GM21529 (cell line): ENCODE measurements at regions not wholly inside any gene's neighbourhood (a gene's known extent, or its start where the extent isn't known, plus 50 kb on each side); places are given as distances from the start of the nearest gene placed in this dataset.
A peak's percentile ranks its signal among the peaks of the same experiment; 100 is the strongest.

Experiments
- ATAC-seq: cut with Tn5 transposase; IDR thresholded peaks from one replicate; pipeline ENCODE4 v1.9.1; 2021; ENCODE audit not compliant: unreplicated experiment

DNA sequence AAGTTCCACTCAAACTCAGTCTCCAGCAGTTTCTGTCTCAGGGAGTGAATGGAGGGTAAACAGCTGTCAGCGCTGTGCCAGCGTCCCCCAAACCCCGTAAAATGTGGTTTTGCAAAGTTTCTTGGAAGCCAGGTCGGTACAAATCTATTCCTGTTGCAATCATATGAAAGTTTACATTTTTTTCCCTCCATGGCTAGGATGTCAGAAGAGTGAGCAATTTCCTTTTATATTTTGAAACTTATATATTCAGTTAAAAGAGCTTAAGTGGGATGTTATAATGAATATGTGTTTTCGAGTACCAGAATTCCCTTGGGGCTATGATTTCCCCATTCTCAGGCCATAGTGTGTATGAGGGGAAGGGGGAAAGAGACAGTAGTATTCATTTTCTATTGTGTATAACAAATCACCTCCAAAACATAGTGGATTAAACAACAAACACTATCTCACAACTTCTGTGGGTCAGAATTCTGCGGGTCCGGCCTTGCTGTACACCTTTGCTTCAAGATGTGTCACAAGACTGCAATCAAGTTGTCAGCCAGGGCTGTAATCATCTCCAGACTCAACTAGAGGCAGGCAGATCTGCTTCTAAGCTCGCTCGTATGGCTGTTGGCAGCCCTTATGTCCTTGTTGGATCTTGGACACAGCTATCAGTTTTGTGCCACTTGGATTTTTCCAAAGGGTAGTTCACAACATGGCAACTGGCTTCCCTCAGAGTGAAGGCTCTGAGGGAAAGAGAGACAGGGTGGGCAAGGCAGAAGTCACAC, 107.4 kb downstream of the SNX18 start:
- ATAC-seq: no peak

DNA sequence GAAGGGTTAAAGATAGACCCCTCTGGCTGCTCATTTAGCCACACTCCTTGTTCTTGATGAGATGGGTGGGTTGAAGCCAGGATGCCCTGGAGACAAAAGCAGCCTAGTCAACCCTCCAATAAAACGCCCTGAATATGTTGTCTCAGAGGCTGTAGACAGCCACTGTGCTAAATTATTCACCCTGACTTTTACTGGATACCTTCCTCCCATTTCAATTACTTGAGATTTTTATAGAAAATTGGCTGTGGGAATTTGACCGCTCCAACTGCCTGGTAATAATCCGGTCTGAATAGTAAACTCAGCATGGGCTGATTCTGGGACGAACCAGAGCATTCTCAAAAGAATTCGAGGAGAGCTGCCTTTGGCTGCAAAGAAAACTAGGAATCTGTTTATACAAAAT, 104.2 kb downstream of the SNX18 start:
- ATAC-seq: no peak

DNA sequence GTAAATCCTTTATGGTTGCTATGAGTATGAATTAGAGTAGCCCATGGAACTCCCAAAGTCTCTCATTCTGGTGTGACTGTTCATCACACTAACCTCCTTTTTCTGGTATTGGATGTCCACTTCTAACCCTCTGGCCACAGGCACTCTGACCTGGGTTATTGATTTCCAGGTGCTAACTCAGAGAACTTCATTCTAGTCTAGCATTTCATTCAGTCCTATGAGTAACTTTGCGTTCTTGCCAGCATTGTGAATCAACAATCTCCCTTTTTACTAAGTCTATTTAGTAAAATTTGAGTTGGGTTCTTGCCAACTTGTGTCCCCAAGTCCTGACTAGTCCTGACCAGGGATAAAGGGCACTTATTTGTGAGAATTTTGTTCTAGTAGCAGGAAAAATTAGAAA, 103.5 kb downstream of the SNX18 start:
- no peak for ATAC-seq

DNA sequence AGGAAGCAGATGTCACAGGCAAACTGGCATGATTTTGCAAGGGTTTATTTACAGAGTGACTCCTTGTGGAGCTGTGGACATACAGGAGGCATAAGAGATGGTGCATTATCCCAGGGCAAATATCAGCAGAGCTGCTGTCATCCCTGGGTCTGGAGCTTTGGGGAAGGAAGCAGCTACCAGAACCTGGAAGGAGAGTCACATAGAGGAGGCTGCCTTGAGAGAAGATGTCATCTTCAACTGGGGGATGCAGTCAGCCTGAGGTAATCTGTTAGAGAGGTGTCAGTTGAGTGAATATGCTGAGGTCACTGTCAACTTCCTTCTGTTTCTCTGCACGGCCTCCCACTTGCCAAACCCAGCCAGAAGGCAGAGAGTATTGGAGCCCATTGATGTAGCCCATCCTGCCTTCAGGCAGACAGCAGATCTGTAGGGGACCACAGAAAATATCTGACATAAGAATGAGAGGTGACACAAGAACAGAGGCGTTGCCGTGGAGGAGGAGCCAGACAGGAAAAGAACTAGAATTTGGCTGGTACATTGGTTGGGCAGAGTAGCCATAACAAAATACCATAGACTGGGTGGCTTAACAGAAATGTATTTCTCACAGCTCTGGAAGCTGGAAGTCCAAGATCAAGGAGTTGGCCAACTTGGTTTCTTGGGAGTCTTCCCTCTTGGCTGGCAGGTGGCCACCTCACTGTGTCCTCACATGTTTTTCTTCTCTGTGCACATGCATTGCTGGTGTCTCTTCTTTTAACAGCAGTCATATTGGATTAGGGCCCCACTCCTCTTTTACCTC, 102.8 kb downstream of the SNX18 start:
- no peak for ATAC-seq

DNA sequence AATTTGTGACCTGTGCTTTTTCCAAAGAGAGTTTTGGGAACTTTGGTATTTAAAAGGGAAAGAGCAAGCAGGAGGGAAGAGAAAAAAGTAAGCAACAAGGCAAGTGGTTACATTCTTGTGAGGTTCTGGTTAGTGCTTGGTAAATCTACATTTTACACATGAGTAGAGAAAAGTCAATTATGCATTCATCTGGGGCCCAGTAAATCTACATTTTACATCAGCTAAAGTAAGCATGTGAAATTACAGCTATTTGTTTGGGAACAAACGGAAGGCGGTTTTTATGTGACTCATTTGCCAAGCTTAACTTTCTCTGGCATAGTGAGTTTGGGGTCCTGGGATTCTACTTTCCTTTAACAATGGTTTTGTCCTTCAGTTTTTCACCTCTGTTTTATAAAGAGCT, 102.2 kb downstream of the SNX18 start:
- no peak for ATAC-seq

DNA sequence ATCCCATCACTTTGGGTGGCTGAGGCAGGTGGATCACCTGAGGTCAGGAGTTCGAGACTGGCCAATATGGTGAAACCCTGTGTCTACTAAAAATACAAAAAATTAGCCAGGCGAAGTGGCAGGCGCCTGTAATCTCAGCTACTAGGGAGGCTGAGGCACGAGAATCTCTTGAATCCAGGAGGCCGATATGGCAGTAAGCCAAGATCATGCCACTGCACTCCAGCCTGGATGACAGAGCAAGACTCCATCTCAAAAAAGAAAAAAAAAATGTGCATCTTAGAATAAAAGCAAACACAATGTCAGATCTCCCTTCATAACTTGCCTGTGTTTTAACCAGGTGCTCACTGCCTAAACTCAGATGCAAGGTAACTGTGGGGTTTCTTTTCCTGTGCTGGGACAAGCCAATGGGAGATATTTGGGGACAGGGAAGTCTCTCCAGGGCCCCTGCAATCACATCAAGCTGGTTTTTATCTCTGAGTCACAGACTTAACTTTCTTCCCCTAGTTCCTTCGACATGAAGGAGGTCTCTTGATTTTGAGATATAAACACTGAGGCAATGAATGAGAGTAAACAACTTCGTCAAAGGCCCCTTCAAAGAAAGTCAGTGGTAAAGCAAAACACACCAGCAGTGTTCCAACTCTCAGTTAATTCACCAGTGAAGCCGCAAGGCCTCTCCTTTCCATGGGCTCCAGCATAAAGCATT, 99.1 kb downstream of the SNX18 start:
- ATAC-seq: no peak

DNA sequence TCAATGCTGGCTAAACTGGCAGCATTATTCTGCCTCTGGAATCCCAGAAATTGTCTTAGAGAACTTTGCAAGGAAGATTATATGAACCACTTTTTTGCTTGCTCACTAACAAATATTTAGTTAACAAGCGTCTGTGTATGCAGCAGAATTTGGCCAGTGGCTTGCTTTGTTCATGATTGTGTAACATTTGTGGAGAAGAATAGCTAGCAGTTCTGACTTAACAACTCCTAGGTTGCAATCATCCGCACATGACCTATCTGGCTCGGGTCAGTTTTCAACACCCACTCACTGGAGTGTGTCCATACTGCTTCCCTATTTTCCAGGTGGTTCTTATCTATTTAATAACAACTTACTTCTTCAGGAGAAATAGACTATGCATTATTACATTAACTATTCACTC, 98.5 kb downstream of the SNX18 start:
- ATAC-seq: no peak

DNA sequence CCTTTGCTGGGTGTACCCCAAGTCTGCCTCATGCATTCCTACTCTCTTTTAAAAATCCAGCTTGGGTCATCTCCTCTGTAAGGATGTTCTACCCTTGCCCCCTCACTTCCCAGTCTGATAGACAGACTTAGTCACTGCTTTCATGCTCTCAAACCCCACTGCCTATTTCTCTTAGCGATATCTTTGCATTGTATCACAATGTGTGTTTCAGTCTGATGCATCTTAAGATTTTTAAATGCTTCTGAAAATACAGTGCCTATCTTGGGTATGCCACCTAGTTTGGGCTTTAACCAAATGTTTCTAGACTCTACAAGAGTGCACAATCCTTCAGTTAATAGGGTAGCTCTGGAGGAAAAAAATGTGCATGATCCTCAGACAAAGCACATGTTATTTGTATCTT, 97.8 kb downstream of the SNX18 start:
- no peak for ATAC-seq

DNA sequence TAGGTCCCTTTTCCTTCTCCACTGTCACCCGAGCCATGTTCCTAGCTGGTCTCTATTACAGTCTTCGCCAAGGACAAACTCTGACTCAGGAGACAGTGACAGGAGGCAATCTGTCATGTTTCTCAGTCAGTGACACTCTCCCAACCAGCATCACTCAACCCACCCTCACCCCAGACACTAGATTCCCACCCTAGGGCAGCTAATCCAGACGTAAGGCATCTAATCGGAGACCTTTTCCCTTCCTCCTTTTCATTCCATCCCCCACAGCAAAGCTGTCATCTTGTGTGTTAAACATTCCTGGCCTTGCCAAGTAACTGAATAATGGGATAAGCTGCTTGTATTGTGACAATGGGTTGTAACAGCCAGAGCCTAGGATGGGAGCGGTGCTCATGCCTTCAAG, 95.2 kb downstream of the SNX18 start:
- no peak for ATAC-seq

DNA sequence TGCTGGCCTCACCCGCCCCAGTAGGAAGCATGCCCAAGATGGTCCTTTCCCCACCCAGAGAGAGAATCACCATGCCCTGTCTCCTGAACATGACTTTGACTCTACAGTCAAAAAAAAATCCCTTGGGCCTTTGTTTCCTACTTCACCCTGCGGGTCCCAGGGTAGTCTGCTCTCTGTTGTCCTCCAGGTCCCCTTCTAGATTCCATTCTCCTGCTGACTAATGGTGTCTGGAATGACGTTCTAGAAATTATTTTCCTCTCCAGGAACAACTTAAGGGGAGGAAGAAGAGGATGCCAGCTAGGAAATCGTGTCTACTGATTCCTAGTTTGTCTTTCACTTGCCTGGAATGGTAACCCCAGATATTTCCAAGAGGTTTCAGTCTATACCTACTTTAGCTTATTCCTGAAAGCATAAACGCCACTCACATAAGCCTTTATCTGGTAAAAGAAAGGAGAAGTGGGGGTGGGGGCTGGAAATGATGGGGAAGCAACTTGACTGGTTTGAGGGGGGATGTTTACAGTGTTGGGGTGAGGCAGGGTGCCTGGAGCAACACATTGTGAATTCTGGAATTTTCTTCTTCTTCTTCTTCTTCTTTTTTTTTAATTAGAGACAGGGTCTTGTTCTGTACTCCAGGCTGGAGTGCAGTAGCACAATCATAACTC, 93.9 kb downstream of the SNX18 start:
- ATAC-seq: no peak

DNA sequence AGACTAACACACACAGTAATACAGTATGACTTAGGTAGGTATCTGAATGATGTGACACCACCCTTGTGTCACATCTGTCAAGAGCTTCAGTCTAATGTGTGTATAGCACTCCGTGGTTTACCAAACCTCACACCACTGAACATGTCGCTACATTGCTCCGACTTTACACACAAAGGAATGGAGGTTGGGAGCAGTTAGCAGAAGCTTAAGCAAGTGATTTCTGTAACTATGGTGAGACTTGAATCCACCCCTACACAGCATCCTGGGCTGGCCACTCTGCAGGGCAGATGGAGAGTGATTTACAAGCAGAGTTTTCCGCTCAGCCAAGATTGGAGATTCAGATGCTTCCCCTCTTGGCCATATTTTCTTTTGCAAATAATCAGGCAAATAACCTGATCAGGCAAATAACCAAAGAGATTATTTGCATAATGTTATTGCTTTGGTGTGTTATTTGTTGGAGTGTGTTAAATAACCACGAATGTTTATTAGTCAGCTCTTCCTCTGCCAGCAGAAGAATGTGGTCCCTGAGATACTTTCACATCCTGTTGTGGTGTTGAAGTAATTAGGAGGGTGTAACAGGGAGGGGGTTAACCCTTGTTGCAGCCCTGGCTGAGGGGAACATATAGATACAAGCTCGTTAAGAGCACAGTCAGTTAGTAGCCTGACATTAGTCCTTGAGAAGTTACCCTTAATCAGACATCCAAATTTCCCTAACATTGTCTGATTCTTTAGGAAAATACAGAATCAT, 92.8 kb downstream of the SNX18 start:
- ATAC-seq: peak; percentile 98

DNA sequence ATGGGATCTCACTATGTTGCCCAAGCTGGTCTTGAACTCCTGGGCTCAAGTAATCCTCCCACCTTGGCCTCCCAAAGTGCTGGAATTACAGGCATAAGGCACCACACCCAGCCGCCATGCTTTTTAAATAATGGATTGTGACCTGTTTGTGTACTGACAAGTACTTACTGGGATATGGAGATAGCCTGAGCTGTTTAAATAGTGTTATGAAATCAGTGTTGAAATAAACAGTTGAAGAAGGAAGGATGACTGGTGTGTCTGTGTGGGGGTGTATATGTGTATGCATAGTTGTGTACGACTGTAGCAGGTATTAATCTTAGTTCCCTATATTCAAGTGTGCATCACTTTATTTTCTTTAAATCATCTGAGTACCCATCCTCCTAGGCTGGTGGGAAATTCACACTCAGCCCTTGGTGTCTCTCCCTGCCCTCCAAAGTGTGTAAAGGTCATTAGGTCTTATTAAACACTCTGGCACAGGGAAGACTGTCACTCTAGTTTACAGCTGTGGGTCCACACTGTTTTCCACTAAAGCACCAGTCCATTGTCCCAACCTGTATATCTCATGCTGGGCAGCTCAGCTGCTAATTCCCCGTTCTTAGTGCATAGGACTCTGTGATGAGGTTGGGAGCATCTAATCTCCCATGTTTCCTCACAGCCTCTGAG, 91.0 kb downstream of the SNX18 start:
- ATAC-seq: no peak

DNA sequence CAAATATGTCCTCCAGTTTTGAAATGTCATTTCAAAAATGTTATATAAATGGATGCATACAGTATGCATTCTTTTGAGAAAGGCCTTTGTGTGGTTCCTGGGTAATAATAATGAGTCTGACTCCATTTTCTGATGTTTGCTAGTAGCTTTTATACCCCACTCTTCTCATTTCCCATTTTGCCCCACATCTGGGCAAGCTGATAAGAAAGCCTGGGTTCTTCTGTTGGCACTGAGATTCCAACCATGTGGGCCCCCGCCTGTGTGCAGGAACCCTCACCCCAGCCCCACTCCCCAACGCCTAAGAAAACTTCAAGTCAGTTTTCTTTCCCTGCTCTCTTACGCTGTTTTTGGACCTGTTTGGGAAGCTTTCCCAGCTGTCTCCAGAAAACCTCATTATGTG, 89.4 kb downstream of the SNX18 start:
- no peak for ATAC-seq

DNA sequence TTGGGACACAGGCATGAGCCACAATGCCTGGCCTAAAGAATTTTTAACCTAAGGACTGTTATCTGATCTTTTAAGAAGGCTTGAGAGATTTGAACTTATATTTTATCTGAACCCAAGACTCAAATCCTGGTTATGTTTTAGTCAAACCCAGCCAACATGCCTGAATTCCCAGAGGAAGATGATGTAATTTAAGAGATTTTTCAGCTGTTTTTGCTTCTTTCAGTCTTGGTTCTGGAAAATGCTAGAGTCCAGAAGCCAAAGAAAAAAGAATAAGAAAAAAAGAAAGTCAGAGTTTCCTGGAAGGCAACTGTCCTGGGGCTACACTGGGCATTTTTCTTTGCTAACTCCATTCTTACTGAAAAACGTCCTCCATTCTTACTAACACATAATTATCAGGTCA, 85.8 kb downstream of the SNX18 start:
- no peak for ATAC-seq

DNA sequence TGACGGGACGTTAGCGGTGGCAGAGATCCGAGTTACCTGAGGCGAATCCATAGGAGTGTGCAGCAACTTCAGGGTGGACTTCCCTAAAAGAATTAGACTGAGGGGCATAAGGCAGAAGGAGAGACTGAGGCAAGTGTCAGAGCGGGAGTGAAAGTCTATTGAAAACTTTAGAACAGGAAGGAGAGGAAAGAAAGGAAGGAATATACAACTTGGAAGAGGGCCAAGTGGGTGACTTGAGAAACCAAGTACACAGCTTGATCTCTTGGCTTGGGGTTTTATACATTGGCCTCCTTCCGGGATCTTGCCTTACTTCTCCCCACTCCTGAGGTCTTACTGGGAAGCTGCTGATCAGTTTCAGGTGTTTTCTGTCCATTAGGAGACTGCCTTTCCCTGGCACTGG, 84.9 kb downstream of the SNX18 start:
- ATAC-seq: no peak

DNA sequence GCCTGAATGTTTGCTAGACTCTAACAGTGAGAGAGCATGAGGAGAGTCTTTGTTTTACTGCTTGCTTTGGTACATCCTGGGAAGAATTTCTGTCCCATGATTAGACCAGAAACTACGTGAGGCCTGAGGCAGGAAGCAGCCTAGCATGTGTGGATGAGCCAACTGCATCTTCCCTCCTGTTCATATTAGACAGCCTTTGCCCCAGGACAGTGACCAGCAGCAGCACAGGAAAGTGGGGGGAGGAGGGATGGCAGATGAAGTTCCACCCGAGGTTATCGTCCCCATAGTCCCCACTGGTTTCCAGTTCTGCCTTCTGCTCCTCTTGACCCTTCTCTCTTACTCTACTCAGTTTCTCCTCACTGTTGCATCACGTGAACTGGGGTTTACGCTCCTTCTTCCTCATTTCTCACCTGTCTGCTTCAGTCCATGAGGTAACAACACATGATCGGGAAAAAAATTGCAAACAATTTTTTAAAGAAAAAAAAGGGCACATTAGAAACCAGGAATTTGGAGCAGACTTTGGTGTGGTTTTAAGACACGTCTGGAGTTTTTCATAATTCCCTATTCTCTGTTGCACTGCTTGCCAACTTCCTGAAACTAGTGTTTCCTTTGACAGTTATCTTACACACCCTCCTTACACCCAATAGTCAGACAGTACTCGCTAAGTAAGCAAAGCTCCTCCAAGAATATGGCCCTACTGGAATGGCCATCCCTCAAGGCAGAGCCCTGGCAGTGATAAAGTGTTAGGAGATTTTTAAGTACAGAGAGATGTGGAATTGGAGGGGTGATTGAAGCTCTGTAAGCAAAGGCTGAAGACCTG, 84.1 kb downstream of the SNX18 start:
- no peak for ATAC-seq
